NCI-H510A treated with DMSO at 0.1 percent for 48 hours (cell line): ENCODE measurements at regions not wholly inside any gene's neighbourhood (a gene's known extent, or its start where the extent isn't known, plus 50 kb on each side); places are given as distances from the start of the nearest gene placed in this dataset.
"Not testable (repeated sequence)": the region's sequence is repeated elsewhere in the genome, so short reads cannot be mapped to it uniquely, and the experiment has no call there.

ENCODE experiments used
- DNase-seq: peaks from one replicate; lab custom pipeline; 2025; lab: John Stamatoyannopoulos, UW

DNA sequence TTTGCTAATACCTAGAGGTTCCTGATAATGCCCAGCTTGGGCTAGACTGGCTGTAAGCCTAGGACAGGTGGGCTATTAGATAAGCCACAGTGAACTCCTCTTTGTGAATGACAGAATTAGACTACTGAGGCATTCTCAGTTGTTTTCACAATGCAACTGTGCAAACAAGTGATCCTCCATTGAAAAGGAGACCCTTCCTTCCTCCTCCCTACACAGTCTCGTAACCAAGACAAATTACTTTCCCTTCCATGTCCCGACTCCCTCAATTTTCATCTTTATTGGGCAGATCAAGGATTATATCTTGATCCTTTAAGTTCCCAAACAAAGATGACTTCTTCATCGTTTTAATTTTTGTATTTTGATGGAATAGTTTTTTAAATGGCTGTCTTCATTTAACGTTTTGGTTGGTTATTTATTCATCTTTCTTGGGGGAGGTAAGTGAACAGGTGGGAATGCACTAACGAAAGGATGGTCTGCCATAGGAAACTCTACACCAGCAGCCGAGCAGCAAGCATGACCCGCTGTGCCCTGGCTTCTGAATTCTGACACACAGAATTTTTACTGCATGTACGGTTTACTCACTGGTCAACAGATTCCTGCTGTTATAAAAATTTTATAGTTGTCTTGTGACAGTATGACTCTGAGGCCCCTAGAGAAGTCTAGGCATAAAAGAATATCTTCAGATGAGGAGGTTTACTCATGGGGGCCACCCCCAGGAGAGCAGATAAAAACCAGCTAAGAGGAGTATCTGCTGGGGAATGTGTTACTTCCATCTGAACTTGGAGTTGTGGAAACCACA lies 137.5 kb upstream of the TUT7 start:
- DNase-seq = no peak

GRCh38 chr9:86488794-86489193 lies 134.6 kb upstream of the TUT7 start:
- DNase-seq = no peak

GRCh38 chr9:86488345-86488744 lies 134.1 kb upstream of the TUT7 start:
- no peak for DNase-seq

- DNase-seq = no peak
These were observed 133.6 kb upstream of the TUT7 start for GRCh38 chr9:86487838-86488233.

DNA sequence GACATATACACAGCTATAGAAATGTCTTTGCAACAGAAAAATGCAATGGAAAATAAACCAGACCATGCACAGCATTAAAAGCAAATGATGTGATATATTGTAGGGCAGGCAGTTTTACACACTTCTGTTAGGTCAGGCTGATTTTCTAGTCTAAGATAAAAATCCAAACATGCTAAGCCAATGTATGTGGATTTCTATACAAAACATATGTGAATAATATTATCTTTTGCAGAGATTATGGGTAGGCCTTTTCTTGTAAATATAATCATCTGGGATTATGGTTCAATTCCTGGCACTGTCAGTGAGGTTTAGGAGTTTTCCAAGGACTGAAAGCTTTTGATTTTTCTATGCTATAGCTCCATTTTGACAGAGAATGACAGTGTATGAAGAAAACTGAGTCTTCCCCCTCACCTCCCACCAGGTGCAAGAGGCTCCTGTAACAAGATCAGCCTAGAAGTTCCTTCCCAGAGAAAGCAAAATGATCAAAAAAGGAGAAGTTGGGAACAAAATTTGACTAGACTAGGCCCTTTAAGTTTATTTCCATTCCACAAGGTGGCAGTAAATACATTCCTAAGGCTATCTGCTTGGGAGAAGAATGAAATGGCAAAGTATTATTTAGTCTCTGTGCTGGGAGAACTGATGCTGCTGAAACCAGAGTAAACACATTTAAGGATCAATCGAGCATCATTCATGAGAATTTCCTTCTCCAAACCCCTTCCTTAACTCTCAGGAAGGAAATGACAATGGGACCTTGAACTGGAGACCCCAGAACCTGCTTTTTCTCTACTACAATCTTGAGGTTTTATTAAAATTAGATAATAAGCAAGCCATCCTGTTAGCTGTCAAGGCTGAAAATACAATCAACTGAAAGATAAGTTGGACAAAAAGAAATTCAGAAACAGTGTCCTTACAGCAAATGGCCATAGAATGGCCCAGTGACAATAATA lies 133.0 kb upstream of the TUT7 start:
- DNase-seq = peak; percentile 8

GRCh38 chr9:86485359-86485758 lies 131.1 kb upstream of the TUT7 start:
- DNase-seq = no peak

GRCh38 chr9:86483496-86483895 lies 129.3 kb upstream of the TUT7 start:
- DNase-seq = no peak

DNA sequence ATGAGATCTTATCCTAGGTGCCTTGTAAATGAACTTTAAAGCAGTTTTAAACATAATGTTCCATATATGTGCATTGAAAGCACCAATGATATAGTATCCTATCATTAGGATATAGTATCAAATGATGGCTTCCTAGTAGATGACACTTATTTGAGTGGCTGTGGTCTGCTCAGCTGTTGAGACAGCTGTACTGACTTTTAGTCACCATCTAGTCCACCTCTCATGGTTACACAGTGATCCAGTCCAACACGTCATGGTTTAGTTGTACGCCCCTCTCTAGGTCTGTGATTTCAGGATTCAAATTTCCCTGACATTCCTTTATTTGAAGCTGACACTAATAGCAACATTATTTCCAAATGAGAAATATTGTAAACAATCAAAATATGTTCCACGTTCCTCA lies 127.3 kb upstream of the TUT7 start:
- no peak for DNase-seq

GRCh38 chr9:86475255-86475654 lies 121.0 kb upstream of the TUT7 start:
- not testable (repeated sequence) for DNase-seq

- no peak for DNase-seq
These were observed 117.1 kb upstream of the TUT7 start for GRCh38 chr9:86471171-86471815.

DNA sequence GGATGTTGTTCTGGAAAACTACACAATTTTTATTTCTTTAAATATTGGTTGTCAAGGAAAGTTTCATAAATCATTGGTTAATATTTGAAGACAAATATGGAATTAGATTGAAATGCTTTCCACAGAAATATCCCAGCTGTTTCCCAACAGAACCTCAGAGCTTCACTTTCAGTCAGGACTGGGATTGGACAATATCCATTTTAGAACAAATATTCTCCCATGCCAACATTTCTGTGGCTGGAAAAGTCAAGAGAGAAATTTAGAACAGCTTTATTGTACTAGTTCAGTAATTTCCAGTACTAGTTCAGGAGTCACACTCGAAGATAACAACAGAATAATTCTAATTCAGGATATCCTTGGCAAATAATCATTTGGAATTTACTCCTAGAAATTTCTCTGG lies 116.1 kb upstream of the TUT7 start:
- DNase-seq = no peak

- no peak for DNase-seq
These were observed 115.5 kb upstream of the TUT7 start for GRCh38 chr9:86469476-86470250.

- DNase-seq = no peak
These were observed 110.0 kb upstream of the TUT7 start for GRCh38 chr9:86464242-86464641.

GRCh38 chr9:86460216-86461002 lies 106.2 kb upstream of the TUT7 start:
- no peak for DNase-seq

DNA sequence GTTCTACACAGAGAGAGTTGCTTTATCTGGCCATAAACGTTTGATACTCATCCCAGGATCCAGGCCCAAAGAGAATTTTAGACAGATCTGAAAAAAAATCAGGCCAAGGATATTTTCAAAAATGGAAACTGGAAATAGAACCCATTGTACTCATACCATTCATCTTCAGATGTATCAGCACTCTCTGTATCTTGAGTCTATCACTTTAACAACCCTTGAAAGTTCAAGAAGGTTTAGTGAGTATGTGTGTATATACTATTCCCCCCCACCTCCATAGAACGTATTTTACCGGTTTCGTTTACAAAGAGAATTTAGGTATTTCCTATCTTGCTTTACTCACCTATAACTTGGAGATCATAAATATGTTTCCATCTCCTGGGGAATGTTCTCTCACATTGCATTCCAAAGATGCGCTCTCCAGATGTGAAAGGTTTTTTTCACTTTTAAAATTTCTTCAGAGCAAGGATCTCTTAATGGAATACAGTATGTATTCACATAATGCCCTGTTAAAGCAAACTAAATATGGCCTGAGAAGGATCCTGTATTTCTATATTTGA lies 105.5 kb upstream of the TUT7 start:
- DNase-seq = no peak

DNA sequence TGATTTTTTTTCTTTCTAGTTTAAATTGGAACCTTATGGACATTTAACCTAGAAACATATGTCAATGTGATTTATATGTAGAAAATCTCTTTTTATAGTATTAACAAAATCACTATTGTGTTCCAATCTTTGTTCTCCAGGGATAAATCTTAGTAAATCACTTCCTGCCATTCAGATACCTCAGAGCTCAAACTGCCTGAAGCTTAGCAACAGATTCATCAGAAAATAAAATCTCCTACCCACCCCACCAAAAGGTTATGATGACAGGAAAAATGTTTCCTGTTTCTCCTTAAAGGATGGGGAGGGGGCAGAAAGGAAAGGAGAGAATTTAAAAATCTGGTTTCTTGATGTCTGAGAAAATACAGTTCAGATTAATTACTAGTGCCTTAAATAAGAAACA lies 105.0 kb upstream of the TUT7 start:
- no peak for DNase-seq

- no peak for DNase-seq
These were observed 104.1 kb upstream of the TUT7 start for GRCh38 chr9:86458191-86458855.

DNA sequence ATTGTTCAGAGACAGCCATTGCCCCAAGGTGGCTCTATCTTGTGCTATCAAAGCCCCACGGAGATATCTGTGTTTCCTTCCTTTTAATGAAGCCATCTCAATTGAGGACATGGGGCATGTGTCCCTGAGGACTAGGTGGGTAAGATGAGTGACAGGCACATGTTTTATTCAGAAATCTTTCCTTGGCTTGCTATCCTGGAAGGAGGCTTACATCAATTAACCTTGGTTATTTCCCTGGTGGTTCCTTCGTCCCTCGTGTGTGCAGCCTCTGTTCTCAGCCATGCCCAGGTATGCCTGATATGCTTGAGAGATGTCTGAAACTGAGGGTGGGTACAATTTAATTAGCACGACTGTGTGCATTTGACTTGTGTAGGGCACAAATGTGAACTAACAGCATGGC lies 102.2 kb upstream of the TUT7 start:
- DNase-seq = no peak

- DNase-seq = no peak
These were observed 100.7 kb upstream of the TUT7 start for GRCh38 chr9:86454701-86455615.
